Pons (tissue), 1 donor: ENCODE measurements at regions not wholly inside any gene's neighbourhood (a gene's known extent, or its start where the extent isn't known, plus 50 kb on each side); places are given as distances from the start of the nearest gene placed in this dataset.

Source experiments
- DNase-seq: peaks from one replicate; pipeline ENCODE4 v3.0.0-alpha.2; 2016; ENCODE audit warnings: low spot score

- DNase-seq, result no peak
These were observed 113.7 kb upstream of the PAPPA start for GRCh38 chr9:116039893-116040292.

GRCh38 chr9:116042321-116042720, 111.3 kb upstream of the PAPPA start:
- no peak for DNase-seq

- DNase-seq, result no peak
These were observed 108.5 kb upstream of the PAPPA start for GRCh38 chr9:116045083-116045482.

GRCh38 chr9:116048081-116048480, 105.5 kb upstream of the PAPPA start:
- no peak for DNase-seq

- no peak for DNase-seq
These were observed 104.1 kb upstream of the PAPPA start for GRCh38 chr9:116049456-116049855.

- DNase-seq, result no peak
These were observed 102.1 kb upstream of the PAPPA start for GRCh38 chr9:116051528-116051927.

GRCh38 chr9:116055536-116055935, 98.1 kb upstream of the PAPPA start:
- DNase-seq, result no peak

GRCh38 chr9:116057371-116057770, 96.2 kb upstream of the PAPPA start:
- no peak for DNase-seq

GRCh38 chr9:116058421-116058820, 95.2 kb upstream of the PAPPA start:
- no peak for DNase-seq

GRCh38 chr9:116059466-116059865, 94.1 kb upstream of the PAPPA start:
- no peak for DNase-seq

GRCh38 chr9:116060631-116061030, 93.0 kb upstream of the PAPPA start:
- DNase-seq, result no peak

GRCh38 chr9:116061546-116062205, 91.9 kb upstream of the PAPPA start:
- no peak for DNase-seq

GRCh38 chr9:116062206-116062550, 91.4 kb upstream of the PAPPA start:
- DNase-seq, result no peak

- DNase-seq, result no peak
These were observed 88.6 kb upstream of the PAPPA start for GRCh38 chr9:116064970-116065369.

GRCh38 chr9:116066221-116066620, 87.4 kb upstream of the PAPPA start:
- no peak for DNase-seq

GRCh38 chr9:116067566-116067965, 86.0 kb upstream of the PAPPA start:
- DNase-seq, result no peak

GRCh38 chr9:116070256-116070914, 83.2 kb upstream of the PAPPA start:
- no peak for DNase-seq

GRCh38 chr9:116072046-116072445, 81.5 kb upstream of the PAPPA start:
- no peak for DNase-seq

GRCh38 chr9:116073826-116074225, 79.8 kb upstream of the PAPPA start:
- no peak for DNase-seq

GRCh38 chr9:116074658-116075057, 78.9 kb upstream of the PAPPA start:
- no peak for DNase-seq

- no peak for DNase-seq
These were observed 78.4 kb upstream of the PAPPA start for GRCh38 chr9:116075191-116075590.

- DNase-seq, result no peak
These were observed 75.0 kb upstream of the PAPPA start for GRCh38 chr9:116078640-116079039.

- no peak for DNase-seq
These were observed 73.0 kb upstream of the PAPPA start for GRCh38 chr9:116080561-116080960.
